ENCODE measurements at regions not wholly inside any gene's neighbourhood (a gene's known extent, or its start where the extent isn't known, plus 50 kb on each side); places are given as distances from the start of the nearest gene placed in this dataset.
A peak's percentile ranks its signal among the peaks of the same experiment; 100 is the strongest.
"Not testable (repeated sequence)": the region's sequence is repeated elsewhere in the genome, so short reads cannot be mapped to it uniquely, and the experiment has no call there.

- DNase-seq, result no peak
Observed at GRCh38 chr3:839981-840380, 252.8 kb upstream of the CNTN6 start.

GRCh38 chr3:851098-851790 is 241.6 kb upstream of the CNTN6 start:
- no peak for DNase-seq

- DNase-seq, result no peak
Observed at GRCh38 chr3:852033-852432, 240.8 kb upstream of the CNTN6 start.

GRCh38 chr3:853489-853888 is 239.3 kb upstream of the CNTN6 start:
- DNase-seq, result no peak

GRCh38 chr3:859135-859534 is 233.7 kb upstream of the CNTN6 start:
- DNase-seq, result no peak

GRCh38 chr3:861721-862120 is 231.1 kb upstream of the CNTN6 start:
- no peak for DNase-seq

- no peak for DNase-seq
Observed at GRCh38 chr3:869269-869668, 223.6 kb upstream of the CNTN6 start.

GRCh38 chr3:869734-870133 is 223.1 kb upstream of the CNTN6 start:
- DNase-seq, result no peak

- no peak for DNase-seq
Observed at GRCh38 chr3:871651-872050, 221.2 kb upstream of the CNTN6 start.

- DNase-seq, result no peak
Observed at GRCh38 chr3:877001-877400, 215.8 kb upstream of the CNTN6 start.

GRCh38 chr3:878746-879145 is 214.1 kb upstream of the CNTN6 start:
- no peak for DNase-seq

GRCh38 chr3:880371-880770 is 212.5 kb upstream of the CNTN6 start:
- no peak for DNase-seq

GRCh38 chr3:882533-882932 is 210.3 kb upstream of the CNTN6 start:
- DNase-seq, result no peak

- DNase-seq, result peak; percentile 34
Observed at GRCh38 chr3:901953-902778, 190.7 kb upstream of the CNTN6 start.

GRCh38 chr3:905217-905616 is 187.6 kb upstream of the CNTN6 start:
- no peak for DNase-seq

GRCh38 chr3:906739-907138 is 186.1 kb upstream of the CNTN6 start:
- no peak for DNase-seq

- no peak for DNase-seq
Observed at GRCh38 chr3:908839-909238, 184.0 kb upstream of the CNTN6 start.

GRCh38 chr3:912717-913116 is 180.1 kb upstream of the CNTN6 start:
- DNase-seq, result not testable (repeated sequence)

GRCh38 chr3:923161-923910 is 169.5 kb upstream of the CNTN6 start:
- no peak for DNase-seq

GRCh38 chr3:930866-931265 is 162.0 kb upstream of the CNTN6 start:
- no peak for DNase-seq

GRCh38 chr3:933326-933725 is 159.5 kb upstream of the CNTN6 start:
- no peak for DNase-seq

GRCh38 chr3:944786-945185 is 148.0 kb upstream of the CNTN6 start:
- DNase-seq, result no peak

- no peak for DNase-seq
Observed at GRCh38 chr3:945738-946137, 147.1 kb upstream of the CNTN6 start.

GRCh38 chr3:952906-953305 is 139.9 kb upstream of the CNTN6 start:
- no peak for DNase-seq

Measured in hematopoietic multipotent progenitor cell treated with erythropoietin and hydrocortisone succinate and interleukin-3 and kit ligand, for 8 days (in vitro differentiated cells).